Testis (tissue), 2 donors: ENCODE measurements at regions not wholly inside any gene's neighbourhood (a gene's known extent, or its start where the extent isn't known, plus 50 kb on each side); places are given as distances from the start of the nearest gene placed in this dataset.

Experiments
- CTCF ChIP-seq, 3 experiments: fragments of 450-650 bp in 2 of 3; fragments of 200-600 bp in 1 of 3; sonication (generic) in 1 of 3; IDR thresholded peaks; one replicate each; pipeline ENCODE4 v1.5.1; 2016 to 2019; ENCODE audit warnings: antibody characterized with exemption in 3 of 3, mild to moderate bottlenecking in 2 of 3, moderate library complexity in 1 of 3
- POLR2A ChIP-seq: fragments of 450-650 bp; IDR thresholded peaks from one replicate; pipeline ENCODE4 v1.6.1; 2017; ENCODE audit warnings: antibody characterized with exemption, mild to moderate bottlenecking, moderate library complexity

GRCh38 chr21:15289896-15290841, 225.4 kb upstream of the NRIP1 start:
- no peak for TF ChIP-seq CTCF (IDR thresholded peaks at IDR 0.05)
- no peak for TF ChIP-seq POLR2A
